GM12875 (cell line): ENCODE measurements at regions not wholly inside any gene's neighbourhood (a gene's known extent, or its start where the extent isn't known, plus 50 kb on each side); places are given as distances from the start of the nearest gene placed in this dataset.

ENCODE experiments used
- H3K4me3 ChIP-seq: one replicate; pipeline ENCODE4 v1.5.1; 2011; ENCODE audit warnings: low read depth, low read length, control low read depth
- TF ChIP-seq, protein P1 (sequence below): IDR thresholded peaks from 2 replicates; pipeline ENCODE4 v1.5.1; 2011; ENCODE audit warnings: low read depth, mild to moderate bottlenecking, control low read depth, inconsistent platforms, low read length, moderate library complexity, borderline replicate concordance; ENCODE audit not compliant: insufficient read depth

DNA sequence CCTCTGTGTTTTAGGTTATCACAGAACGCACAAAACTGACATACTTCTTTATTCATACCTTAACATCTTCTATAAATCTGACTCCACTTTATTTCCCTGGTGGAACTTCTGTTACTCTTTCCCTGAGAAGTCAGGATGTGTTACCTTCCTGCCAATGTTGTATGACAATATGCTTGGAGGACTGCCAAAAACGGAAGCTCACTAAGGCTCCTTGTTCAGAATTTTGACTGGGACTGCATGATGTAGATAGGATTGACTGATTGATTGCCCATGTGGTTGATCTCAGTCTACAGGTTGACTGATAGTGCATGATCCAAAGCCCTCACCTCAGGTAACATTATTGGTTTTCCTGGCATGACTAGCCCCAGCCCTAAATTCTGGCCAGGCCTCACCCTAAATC lies 319.4 kb downstream of the TLR4 start:
- TF ChIP-seq, protein P1, sequence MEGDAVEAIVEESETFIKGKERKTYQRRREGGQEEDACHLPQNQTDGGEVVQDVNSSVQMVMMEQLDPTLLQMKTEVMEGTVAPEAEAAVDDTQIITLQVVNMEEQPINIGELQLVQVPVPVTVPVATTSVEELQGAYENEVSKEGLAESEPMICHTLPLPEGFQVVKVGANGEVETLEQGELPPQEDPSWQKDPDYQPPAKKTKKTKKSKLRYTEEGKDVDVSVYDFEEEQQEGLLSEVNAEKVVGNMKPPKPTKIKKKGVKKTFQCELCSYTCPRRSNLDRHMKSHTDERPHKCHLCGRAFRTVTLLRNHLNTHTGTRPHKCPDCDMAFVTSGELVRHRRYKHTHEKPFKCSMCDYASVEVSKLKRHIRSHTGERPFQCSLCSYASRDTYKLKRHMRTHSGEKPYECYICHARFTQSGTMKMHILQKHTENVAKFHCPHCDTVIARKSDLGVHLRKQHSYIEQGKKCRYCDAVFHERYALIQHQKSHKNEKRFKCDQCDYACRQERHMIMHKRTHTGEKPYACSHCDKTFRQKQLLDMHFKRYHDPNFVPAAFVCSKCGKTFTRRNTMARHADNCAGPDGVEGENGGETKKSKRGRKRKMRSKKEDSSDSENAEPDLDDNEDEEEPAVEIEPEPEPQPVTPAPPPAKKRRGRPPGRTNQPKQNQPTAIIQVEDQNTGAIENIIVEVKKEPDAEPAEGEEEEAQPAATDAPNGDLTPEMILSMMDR: no peak
- no peak overlapping the region for H3K4me3 ChIP-seq

DNA sequence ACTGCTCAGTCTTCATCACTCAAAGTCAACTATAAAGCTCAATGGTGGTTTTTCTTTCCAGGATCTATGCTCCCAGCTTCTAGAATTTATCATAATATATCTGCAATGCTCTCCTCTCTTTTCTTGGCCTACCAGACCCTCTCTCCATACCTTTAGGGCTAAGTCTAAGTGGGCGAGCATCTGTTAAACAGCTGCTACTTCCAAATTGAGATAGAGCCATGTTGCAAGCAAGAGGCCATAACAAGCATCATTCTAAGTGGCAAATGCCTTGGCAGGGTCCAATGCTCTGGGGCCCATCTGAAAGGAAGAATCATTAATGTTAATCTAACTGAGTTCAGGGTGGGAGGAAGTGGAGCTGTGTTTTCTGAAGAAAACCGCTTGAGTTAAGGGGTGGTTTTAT lies 324.0 kb downstream of the TLR4 start:
- TF ChIP-seq, protein P1: no peak
- no peak overlapping the region for H3K4me3 ChIP-seq

DNA sequence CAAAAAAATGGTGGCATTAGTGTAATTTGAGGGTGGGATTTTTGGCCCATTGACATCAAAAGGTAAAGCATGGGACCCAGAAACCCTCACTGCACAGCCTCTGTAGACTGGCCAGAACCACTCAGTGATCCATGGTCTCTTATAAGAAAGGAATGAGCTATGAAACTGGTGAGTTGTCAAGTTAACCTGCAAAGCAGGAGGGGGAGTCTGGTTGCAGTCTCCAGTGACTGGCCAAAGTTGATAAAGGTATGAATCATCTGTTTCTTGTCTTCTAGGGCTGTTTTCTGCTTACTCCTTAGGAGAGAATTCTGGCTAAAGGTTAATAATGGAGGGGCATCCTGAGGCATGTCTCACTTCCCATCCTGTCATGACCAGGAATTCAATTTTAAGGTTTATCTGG lies 325.2 kb downstream of the TLR4 start:
- H3K4me3 ChIP-seq: no peak overlapping the region
- TF ChIP-seq, protein P1: no peak

DNA sequence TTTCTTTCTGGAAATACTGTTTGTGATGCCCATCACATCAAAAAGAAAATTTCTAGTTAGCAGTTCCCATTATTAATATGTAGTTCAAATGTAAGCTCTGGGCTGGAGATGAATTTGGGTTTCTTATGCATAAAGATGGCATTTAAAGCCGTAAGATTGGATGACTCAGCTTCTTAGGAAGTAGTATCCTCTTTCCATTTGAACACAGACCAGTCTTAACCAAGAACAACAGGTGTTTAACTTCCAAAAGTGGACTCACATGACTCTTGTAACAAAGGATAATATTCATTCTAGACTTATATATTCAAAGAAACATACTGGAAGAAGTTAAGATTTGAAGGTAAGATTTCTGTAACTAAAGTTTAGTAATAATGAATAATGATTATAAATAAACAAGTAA lies 330.5 kb downstream of the TLR4 start:
- H3K4me3 ChIP-seq: no peak overlapping the region
- TF ChIP-seq, protein P1: no peak

DNA sequence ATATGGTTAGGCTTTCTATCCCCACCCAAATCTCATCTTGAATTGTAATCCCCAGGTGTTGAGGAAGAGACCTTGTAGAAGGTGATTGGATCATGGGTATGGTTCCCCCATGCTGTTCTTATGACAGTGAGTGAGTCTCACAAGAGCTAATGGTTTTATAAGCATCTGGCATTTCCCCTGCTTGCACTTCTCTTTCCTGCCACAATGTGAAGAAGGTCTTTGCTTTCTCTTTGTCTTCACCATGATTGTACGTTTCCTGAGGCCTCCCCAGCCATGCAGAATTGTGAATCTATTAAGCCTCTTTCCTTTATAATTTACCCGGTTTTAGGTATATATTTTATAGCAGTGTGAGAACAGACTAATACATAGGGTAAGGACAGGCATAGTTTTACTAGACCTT lies 334.5 kb downstream of the TLR4 start:
- TF ChIP-seq, protein P1: no peak
- no peak overlapping the region for H3K4me3 ChIP-seq

DNA sequence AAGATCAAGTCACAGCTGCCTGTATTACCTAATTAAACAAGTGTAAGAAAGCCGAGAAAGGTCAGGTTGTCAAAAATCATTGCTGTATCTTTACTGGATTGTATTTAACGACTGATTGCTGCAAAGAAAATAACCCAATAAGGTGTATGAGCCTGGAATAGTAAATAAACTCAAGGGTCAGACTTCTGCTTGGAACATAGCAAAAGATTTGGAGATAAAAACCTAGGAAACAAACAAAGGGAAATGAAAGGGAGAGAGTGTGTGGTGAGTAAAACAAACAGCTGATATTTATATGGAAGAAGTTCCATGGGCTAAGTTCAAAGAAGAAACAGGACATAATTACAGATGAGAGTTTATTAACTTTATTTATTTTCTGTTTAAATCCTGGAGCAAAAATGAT lies 354.0 kb downstream of the TLR4 start:
- TF ChIP-seq, protein P1: no peak
- no peak overlapping the region for H3K4me3 ChIP-seq

DNA sequence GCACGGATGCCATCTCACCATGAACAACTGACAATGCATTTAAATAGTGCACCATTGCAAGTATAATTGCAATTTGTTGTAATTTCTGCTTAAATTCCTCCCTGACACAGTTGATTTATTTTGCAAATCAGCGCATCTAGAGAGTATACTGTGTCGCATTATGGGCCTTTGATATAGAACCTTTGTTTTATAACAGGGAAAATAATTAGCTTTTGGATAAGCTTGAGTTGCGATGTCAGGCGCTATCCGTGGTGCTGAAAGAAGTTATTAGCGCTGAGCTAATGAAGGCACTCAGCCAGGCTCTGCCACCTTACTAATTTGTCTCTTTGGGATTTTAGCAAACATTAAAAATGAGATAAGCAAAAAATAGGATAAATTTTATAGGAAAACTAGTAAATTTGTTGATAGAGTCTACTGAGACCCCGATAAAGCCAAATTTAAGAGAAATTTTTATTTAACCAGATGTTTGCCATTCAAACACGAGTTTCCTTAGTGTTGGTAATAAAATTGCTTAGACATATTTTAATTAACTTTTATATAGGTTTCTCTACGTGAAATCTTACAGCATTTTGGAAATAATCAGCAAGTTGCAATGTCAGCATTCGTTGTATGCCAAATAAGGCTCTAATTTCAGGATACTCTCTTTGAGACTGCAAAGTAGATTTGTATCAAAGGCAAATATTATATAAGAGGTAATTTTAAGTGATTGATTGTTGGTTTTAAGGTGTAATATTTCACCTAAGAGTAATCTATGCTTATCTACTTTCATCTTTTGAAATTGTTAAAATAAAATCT lies 355.5 kb downstream of the TLR4 start:
- H3K4me3 ChIP-seq: no peak overlapping the region
- TF ChIP-seq, protein P1: no peak
